ENCODE measurements at regions not wholly inside any gene's neighbourhood (a gene's known extent, or its start where the extent isn't known, plus 50 kb on each side); places are given as distances from the start of the nearest gene placed in this dataset.

DNA sequence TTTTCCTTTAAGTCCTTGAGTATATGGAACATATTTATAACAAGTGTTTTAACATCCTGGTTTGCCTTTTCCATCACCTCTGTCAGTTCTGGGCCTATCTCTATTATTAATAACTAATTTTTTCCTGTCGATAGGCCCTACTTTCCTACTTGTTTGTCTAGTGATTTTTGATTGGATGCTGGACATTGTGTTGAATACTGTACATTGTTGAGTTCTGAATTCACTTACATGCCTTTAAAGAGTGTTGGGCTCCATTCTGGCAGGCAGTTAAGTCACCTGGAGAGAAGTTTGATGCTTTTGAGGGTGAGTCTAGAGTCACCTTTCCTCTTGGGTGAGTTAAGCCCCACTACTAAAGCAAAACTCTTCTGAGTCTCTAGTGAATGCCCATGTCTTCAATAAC lies 77.5 kb upstream of the C14orf180 start:
- TF ChIP-seq, protein P1, sequence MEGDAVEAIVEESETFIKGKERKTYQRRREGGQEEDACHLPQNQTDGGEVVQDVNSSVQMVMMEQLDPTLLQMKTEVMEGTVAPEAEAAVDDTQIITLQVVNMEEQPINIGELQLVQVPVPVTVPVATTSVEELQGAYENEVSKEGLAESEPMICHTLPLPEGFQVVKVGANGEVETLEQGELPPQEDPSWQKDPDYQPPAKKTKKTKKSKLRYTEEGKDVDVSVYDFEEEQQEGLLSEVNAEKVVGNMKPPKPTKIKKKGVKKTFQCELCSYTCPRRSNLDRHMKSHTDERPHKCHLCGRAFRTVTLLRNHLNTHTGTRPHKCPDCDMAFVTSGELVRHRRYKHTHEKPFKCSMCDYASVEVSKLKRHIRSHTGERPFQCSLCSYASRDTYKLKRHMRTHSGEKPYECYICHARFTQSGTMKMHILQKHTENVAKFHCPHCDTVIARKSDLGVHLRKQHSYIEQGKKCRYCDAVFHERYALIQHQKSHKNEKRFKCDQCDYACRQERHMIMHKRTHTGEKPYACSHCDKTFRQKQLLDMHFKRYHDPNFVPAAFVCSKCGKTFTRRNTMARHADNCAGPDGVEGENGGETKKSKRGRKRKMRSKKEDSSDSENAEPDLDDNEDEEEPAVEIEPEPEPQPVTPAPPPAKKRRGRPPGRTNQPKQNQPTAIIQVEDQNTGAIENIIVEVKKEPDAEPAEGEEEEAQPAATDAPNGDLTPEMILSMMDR (IDR thresholded peaks at IDR 0.05) = no peak

- TF ChIP-seq, protein P1 (IDR thresholded peaks at IDR 0.05) = no peak
These were observed 75.9 kb upstream of the C14orf180 start for GRCh38 chr14:104503691-104504090.

DNA sequence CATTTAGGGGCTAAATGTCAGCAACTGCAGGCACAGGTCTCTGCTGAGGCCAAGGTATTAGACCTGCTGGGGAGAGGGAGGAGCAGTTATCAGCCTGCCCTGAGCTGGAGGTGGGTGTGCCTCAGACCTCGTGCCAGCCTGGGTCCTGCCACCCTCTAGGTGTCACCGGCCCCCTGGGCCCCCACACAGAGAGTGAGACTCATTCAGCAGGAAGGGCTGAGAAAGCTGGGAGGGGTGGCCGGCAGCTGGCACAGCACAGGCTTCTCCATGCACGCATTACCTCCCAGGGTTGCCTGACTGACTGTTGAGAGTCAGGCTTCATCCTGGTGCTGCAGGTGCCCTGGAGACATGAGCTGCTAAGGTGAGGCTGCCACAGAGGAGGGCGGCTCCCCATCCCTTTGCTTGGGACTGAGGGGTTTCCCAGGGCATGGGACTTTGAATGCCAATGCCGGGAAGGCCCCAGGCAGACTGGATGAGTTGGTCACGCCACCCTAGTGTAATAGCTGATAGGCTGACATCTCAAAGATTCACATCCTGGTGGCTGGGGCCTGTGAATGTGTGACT lies 75.3 kb upstream of the C14orf180 start:
- TF ChIP-seq, protein P1 (IDR thresholded peaks at IDR 0.05) = no peak

DNA sequence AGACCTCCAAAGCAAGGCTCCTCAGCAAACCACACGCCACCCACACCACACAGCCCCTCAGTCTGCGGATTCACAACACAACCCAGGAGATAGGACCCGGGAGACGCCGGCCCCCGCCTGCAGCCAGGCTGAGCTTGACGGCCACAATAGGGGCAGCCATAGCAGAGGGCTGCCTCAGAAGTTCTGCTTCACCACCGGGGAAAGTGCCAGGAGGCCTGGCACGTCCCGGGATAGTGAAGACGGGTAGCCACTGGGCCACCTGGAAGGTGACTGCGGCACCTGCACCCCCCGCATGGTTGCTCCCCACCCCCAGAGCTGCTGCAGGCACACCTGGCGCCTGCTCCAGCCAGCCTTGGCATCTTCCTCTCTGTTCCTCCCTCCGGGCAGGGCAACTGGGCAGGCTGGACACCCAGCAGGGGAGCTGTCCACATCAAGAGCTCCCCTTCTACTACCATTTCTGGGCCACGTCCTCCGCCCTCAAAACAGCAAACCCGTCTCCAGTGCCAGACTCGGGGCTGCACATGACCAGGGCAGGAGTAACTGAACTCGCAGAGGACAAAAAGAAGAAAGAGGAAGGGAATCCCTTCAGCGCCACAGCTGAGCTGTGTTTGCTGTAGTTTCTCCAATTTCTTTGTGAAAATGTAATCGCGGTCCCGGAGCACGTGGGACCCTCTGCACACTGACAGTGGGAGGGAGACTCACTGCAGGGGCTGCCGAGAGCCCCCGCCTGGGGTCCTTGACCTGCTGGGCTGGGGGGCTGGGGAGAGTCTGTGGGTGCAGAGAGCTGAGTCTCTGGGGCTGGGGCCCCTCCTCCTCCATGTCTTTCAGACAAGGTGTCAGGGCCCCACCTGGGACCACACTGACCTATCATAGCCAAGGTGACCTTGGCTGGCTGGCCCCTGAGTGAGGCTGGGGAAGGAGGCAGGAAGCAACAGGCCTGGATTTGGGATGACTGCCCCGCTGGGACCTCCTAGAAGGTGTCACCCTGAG lies 74.2 kb upstream of the C14orf180 start:
- TF ChIP-seq, protein P1 (IDR thresholded peaks at IDR 0.05) = no peak

DNA sequence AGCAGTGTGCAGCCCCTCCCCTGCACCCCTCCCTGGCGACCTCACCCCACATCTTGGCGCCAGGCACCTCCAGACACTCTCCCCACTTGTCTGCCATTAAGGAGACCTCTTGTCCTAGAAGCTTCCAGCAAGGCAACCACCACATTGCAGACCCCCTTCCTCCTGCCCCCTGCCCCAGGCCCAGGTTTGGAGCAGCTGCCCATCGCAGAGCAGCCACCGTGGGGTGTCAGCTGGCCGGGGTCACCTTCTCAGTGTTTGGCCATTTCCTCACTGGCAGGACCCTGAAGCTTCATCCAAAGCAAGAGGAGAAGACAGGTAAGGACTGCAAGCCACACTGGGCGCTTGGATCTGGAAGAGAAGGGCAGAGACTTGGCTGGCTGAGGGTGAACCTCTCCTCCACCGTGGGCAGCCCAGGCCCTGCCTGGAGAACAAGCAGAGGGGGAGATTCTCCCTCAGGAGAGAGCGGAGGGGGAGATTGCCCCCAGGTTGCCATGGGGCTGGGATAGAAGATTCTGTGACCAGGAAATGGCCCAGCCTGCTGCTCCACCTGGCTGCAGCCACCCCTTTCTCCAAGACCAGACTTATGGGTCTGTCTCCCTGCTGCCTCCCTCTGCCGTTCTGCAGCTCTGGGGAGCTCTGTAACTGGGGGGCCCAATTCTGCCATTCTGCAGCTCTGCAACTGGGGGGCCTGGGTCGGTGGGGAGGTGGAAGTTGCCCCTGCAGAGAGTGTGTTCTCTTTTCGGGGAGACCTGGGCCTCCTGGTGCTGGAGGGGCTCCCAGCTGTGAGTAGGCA lies 72.9 kb upstream of the C14orf180 start:
- TF ChIP-seq, protein P1 (IDR thresholded peaks at IDR 0.05) = no peak

DNA sequence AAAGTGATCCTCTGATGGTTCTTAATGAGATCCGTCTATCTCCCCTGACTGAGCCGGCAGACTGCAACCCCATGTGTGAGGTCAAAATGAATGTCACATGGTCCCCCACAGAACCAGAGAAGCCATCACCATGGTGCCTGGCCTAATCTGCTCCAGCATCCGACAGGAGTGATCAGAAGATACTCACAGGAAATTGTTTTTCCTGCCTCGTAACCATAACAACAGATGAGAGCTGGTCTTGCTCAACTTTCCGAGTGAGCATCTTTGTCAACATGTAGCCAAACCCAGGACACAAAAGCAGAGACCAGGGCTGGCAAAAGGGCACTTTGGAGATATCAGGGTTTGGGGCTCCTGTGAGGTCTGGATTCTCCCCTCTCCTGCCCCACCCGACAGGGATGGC lies 72.1 kb upstream of the C14orf180 start:
- TF ChIP-seq, protein P1 (IDR thresholded peaks at IDR 0.05) = no peak

DNA sequence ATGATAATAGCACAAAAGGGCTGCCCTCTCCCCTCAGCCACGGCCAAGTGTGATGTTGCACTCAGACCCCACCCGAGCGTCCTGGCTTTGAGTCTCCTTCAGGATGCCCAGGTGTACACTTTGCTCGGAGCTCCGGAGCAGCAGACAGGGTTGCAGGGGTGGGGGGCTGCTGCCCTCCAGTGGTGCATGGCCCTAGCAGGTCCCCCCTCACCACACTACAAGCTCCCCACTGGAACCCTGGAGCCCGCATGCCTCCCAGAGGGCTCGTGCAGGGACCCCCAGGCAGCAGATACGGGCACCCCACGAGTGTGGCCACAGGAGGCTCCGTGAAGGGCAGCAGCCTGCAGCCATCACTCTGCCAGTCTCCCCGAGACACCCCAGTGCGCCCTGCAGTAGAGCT lies 69.9 kb upstream of the C14orf180 start:
- TF ChIP-seq, protein P1 (IDR thresholded peaks at IDR 0.05) = no peak

Data from LNCAP (cell line).